GM23338 (cell line): ENCODE measurements at regions not wholly inside any gene's neighbourhood (a gene's known extent, or its start where the extent isn't known, plus 50 kb on each side); places are given as distances from the start of the nearest gene placed in this dataset.

Experiments used
- ATAC-seq: fragments of 200-7000 bp; cut with Tn5 transposase; 3 replicates; pipeline ENCODE4 v1.9.1; 2020
- DNase-seq: peaks from one replicate; pipeline ENCODE4 v3.0.0-alpha.2; 2015; ENCODE audit warnings: low spot score
- H2AFZ ChIP-seq: fragments of 200-600 bp; sonication (generic); 2 replicates; pipeline ENCODE4 v1.8.0; 2016; ENCODE audit warnings: antibody characterized with exemption, mild to moderate bottlenecking, moderate library complexity
- H3F3A ChIP-seq: fragments of 200-600 bp; sonication (generic); replicated peaks from 2 replicates; pipeline ENCODE4 v1.8.0; 2017; ENCODE audit warnings: antibody characterized with exemption, mixed run types, low read depth
- H3K27ac ChIP-seq: fragments of 200-600 bp; sonication (generic); 2 replicates; pipeline ENCODE4 v1.6.1; 2016; ENCODE audit warnings: low read depth
- H3K27me3 ChIP-seq: fragments of 200-600 bp; sonication (generic); 2 replicates; pipeline ENCODE4 v1.8.0; 2016; ENCODE audit warnings: mild to moderate bottlenecking, mixed run types, moderate library complexity; ENCODE audit not compliant: insufficient read depth
- H3K36me3 ChIP-seq: fragments of 200-600 bp; sonication (generic); 2 replicates; pipeline ENCODE4 v1.8.0; 2016; ENCODE audit warnings: mild to moderate bottlenecking; ENCODE audit not compliant: insufficient read depth
- H3K4me1 ChIP-seq: fragments of 200-600 bp; sonication (generic); 2 replicates; pipeline ENCODE4 v1.8.0; 2016; ENCODE audit warnings: mild to moderate bottlenecking, moderate library complexity; ENCODE audit not compliant: insufficient read depth
- H3K4me2 ChIP-seq: fragments of 200-600 bp; sonication (generic); 2 replicates; pipeline ENCODE4 v1.7.1; 2017; ENCODE audit warnings: mixed run types
- H3K4me3 ChIP-seq: fragments of 200-600 bp; sonication (generic); 2 replicates; pipeline ENCODE4 v1.6.1; 2016; ENCODE audit warnings: mixed run types
- H3K79me2 ChIP-seq: fragments of 200-600 bp; sonication (generic); replicated peaks from 2 replicates; pipeline ENCODE4 v1.8.0; 2017; ENCODE audit warnings: mild to moderate bottlenecking; ENCODE audit not compliant: insufficient read depth
- H3K9me2 ChIP-seq: fragments of 200-600 bp; sonication (generic); 2 replicates; pipeline ENCODE4 v1.8.0; 2017; ENCODE audit not compliant: insufficient read depth
- H4K20me1 ChIP-seq: fragments of 200-600 bp; sonication (generic); replicated peaks from 2 replicates; pipeline ENCODE4 v1.8.0; 2017; ENCODE audit warnings: mild to moderate bottlenecking; ENCODE audit not compliant: insufficient read depth
- H3K27ac Mint-ChIP-seq: 2 replicates; pipeline ENCODE4 v1.8.0; 2020; ENCODE audit warnings: inconsistent platforms, mild to moderate bottlenecking, moderate library complexity, mixed read lengths
- H3K27me3 Mint-ChIP-seq: 3 replicates; pipeline ENCODE4 v1.8.0; 2022; ENCODE audit warnings: low read depth, mild to moderate bottlenecking, moderate library complexity, mixed read lengths, inconsistent platforms; ENCODE audit not compliant: insufficient read depth, poor library complexity
- H3K36me3 Mint-ChIP-seq: 3 replicates; pipeline ENCODE4 v1.8.0; 2021; ENCODE audit warnings: low read depth, mild to moderate bottlenecking, inconsistent platforms, moderate library complexity, mixed read lengths
- H3K4me1 Mint-ChIP-seq: 3 replicates; pipeline ENCODE4 v1.8.0; 2020; ENCODE audit warnings: mild to moderate bottlenecking, inconsistent platforms, mixed read lengths
- H3K4me3 Mint-ChIP-seq: 3 replicates; pipeline ENCODE4 v1.8.0; 2021; ENCODE audit warnings: moderate library complexity, mild to moderate bottlenecking, inconsistent platforms, mixed read lengths
- H3K9me3 Mint-ChIP-seq: 3 replicates; pipeline ENCODE4 v1.8.0; 2020; ENCODE audit warnings: moderate library complexity, mild to moderate bottlenecking, inconsistent platforms, mixed read lengths
- CREB1 ChIP-seq: fragments of 250-450 bp; sonication (Bioruptor Pico); IDR thresholded peaks from 2 replicates; pipeline ENCODE4 v1.5.0; 2020; ENCODE audit warnings: low read depth, mild to moderate bottlenecking, moderate library complexity
- JUNB ChIP-seq: IDR thresholded peaks from one replicate; pipeline ENCODE4 v1.6.1; 2016; ENCODE audit warnings: antibody characterized with exemption; ENCODE audit not compliant: unreplicated experiment
- POLR2AphosphoS5 ChIP-seq: IDR thresholded peaks from 2 replicates; pipeline ENCODE4 v1.6.1; 2016; ENCODE audit warnings: antibody characterized with exemption, low read depth
- STAT1 ChIP-seq: IDR thresholded peaks from one replicate; pipeline ENCODE4 v1.6.1; 2016; ENCODE audit warnings: antibody characterized with exemption; ENCODE audit not compliant: unreplicated experiment
- TF ChIP-seq, protein P1 (sequence below): IDR thresholded peaks from one replicate; pipeline ENCODE4 v1.6.1; 2018; ENCODE audit warnings: antibody characterized with exemption; ENCODE audit not compliant: unreplicated experiment
- TF ChIP-seq, protein P2 (sequence below), 2 experiments: fragments of 200-600 bp in 1 of 2; sonication (generic) in 1 of 2; conservative IDR thresholded peaks; 2 replicates each; pipeline versions ENCODE4 v1.5.1 to v1.6.1; 2016 to 2017; ENCODE audit warnings: antibody characterized with exemption in 2 of 2, low read depth in 2 of 2, mild to moderate bottlenecking in 2 of 2, moderate library complexity in 1 of 2

DNA sequence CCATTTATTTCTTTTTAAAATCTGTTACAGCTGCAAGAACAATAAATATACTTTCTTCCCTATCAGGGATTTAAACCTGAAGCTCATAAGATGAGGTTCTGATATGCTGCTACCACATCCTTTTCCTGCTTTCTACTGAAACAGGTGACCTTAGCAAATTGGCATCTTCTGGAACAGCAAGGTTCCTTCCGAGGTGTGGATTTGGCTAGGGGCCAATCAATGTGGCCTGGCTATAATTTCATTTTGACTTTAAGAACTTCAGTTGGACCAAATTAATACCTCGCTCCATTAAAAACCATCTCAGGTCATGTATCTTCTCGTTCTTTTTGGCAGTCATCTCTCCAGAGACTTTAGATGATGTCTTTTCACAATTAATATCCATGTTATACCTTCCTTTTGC is 53.4 kb upstream of the C3orf80 start:
- Mint-ChIP-seq H3K4me1 (peaks cover 7% of the 10 kb centered on the region), H3K4me3 (no peak overlapping the region), H3K36me3 (no peaks in the 10 kb centered on the region), H3K27me3 (peaks cover 2% of the 10 kb centered on the region), H3K9me3 (no peaks in the 10 kb centered on the region; the same call in 2 of the 3 replicates), H3K27ac (no peak overlapping the region)
- no peak for ATAC-seq
- H3K36me3 ChIP-seq: no peaks in the 10 kb centered on the region
- H4K20me1 ChIP-seq: no peaks in the 10 kb centered on the region
- H3K27me3 ChIP-seq: no peaks in the 10 kb centered on the region
- H3F3A ChIP-seq: no peaks in the 10 kb centered on the region
- no peak overlapping the region for H2AFZ ChIP-seq
- no peak for DNase-seq
- H3K4me1 ChIP-seq: no peaks in the 10 kb centered on the region; the same call in 1 of the 2 replicates
- no peak overlapping the region for H3K27ac ChIP-seq
- TF ChIP-seq JUNB (no peak), CREB1 (CRISPR knock-in tag) (no peak), POLR2AphosphoS5 (no peak)
- TF ChIP-seq, protein P1, sequence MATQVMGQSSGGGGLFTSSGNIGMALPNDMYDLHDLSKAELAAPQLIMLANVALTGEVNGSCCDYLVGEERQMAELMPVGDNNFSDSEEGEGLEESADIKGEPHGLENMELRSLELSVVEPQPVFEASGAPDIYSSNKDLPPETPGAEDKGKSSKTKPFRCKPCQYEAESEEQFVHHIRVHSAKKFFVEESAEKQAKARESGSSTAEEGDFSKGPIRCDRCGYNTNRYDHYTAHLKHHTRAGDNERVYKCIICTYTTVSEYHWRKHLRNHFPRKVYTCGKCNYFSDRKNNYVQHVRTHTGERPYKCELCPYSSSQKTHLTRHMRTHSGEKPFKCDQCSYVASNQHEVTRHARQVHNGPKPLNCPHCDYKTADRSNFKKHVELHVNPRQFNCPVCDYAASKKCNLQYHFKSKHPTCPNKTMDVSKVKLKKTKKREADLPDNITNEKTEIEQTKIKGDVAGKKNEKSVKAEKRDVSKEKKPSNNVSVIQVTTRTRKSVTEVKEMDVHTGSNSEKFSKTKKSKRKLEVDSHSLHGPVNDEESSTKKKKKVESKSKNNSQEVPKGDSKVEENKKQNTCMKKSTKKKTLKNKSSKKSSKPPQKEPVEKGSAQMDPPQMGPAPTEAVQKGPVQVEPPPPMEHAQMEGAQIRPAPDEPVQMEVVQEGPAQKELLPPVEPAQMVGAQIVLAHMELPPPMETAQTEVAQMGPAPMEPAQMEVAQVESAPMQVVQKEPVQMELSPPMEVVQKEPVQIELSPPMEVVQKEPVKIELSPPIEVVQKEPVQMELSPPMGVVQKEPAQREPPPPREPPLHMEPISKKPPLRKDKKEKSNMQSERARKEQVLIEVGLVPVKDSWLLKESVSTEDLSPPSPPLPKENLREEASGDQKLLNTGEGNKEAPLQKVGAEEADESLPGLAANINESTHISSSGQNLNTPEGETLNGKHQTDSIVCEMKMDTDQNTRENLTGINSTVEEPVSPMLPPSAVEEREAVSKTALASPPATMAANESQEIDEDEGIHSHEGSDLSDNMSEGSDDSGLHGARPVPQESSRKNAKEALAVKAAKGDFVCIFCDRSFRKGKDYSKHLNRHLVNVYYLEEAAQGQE: no peak
- H3K4me2 ChIP-seq: no peak overlapping the region
- H3K9me2 ChIP-seq: no peaks in the 10 kb centered on the region
- no peak overlapping the region for H3K4me3 ChIP-seq
- H3K79me2 ChIP-seq: no peaks in the 10 kb centered on the region

DNA sequence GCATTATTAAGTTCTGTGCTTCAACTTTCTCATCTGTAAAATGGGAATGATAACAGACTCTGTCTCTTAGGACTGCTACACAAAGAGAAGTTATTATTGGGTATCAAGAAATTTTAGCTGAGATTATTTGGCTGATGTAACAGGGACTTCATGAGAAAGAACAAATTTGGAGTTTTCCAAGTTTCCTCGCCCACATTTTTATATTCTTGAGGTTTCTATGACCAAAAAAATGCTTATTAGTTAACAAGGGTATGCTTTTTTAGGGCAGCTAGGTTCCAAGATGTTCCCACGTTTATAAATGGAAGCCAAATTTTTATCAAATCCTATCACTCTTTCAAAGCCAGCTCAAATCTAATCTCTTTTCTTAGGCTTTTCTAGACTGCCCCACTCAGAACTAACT is 50.6 kb upstream of the C3orf80 start:
- H3K4me3 ChIP-seq: no peak overlapping the region
- no peak overlapping the region for H3K27ac ChIP-seq
- Mint-ChIP-seq H3K9me3 (peaks cover 14% of the 10 kb centered on the region), H3K27me3 (peaks cover 2% of the 10 kb centered on the region), H3K4me3 (no peak overlapping the region), H3K4me1 (peaks cover 1% of the 10 kb centered on the region; the same call in 2 of the 3 replicates), H3K27ac (no peak overlapping the region), H3K36me3 (peaks cover 6% of the 10 kb centered on the region; the same call in 2 of the 3 replicates)
- no peaks in the 10 kb centered on the region for H3K9me2 ChIP-seq
- DNase-seq: no peak
- no peaks in the 10 kb centered on the region for H3F3A ChIP-seq
- no peaks in the 10 kb centered on the region for H3K36me3 ChIP-seq
- H3K27me3 ChIP-seq: no peaks in the 10 kb centered on the region
- no peak for ATAC-seq
- no peak overlapping the region for H3K4me2 ChIP-seq
- no peaks in the 10 kb centered on the region for H3K4me1 ChIP-seq
- H3K79me2 ChIP-seq: no peaks in the 10 kb centered on the region
- H2AFZ ChIP-seq: no peak overlapping the region; the same call in 1 of the 2 replicates
- no peaks in the 10 kb centered on the region for H4K20me1 ChIP-seq
- TF ChIP-seq, protein P1: no peak
- TF ChIP-seq JUNB: no peak
- TF ChIP-seq STAT1: no peak
- TF ChIP-seq, protein P2, sequence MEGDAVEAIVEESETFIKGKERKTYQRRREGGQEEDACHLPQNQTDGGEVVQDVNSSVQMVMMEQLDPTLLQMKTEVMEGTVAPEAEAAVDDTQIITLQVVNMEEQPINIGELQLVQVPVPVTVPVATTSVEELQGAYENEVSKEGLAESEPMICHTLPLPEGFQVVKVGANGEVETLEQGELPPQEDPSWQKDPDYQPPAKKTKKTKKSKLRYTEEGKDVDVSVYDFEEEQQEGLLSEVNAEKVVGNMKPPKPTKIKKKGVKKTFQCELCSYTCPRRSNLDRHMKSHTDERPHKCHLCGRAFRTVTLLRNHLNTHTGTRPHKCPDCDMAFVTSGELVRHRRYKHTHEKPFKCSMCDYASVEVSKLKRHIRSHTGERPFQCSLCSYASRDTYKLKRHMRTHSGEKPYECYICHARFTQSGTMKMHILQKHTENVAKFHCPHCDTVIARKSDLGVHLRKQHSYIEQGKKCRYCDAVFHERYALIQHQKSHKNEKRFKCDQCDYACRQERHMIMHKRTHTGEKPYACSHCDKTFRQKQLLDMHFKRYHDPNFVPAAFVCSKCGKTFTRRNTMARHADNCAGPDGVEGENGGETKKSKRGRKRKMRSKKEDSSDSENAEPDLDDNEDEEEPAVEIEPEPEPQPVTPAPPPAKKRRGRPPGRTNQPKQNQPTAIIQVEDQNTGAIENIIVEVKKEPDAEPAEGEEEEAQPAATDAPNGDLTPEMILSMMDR (conservative IDR thresholded peaks at IDR 0.05; ENCODE audit: low read depth in 2 of 2): no peak
